A673 (cell line): ENCODE measurements at regions not wholly inside any gene's neighbourhood (a gene's known extent, or its start where the extent isn't known, plus 50 kb on each side); places are given as distances from the start of the nearest gene placed in this dataset.

ENCODE experiments used
- BruUV-seq: library from RNA; stranded (reverse); fragments of 400-500 nt; replicated peaks from 2 replicates; lab custom pipeline; 2021; lab: Mats Ljungman, UMichigan
- CTCF ChIA-PET: fragments of 300-600 bp; sonication (Branson Sonifier 250); formaldehyde crosslinking; loops from one replicate; lab custom pipeline; 2022; ENCODE audit warnings: antibody characterized with exemption; lab: Charles Lee
- POLR2A ChIA-PET: fragments of 300-600 bp; sonication (Branson Sonifier 250); formaldehyde crosslinking; loops from one replicate; lab custom pipeline; 2022; ENCODE audit warnings: antibody characterized with exemption; ENCODE audit not compliant: low non-redundant PET; lab: Charles Lee
- DNase-seq: peaks from one replicate; pipeline ENCODE4 v3.0.0-alpha.2; 2015; ENCODE audit warnings: low spot score
- H3K27ac ChIP-seq: fragments of 200-600 bp; sonication (generic); 2 replicates; pipeline ENCODE4 v1.5.1; 2016; ENCODE audit warnings: mixed run types, low read depth, mild to moderate bottlenecking, mixed read lengths, antibody characterized with exemption, low read length; ENCODE audit not compliant: poor library complexity, severe bottlenecking
- H3K27me3 ChIP-seq: fragments of 200-600 bp; sonication (generic); replicated peaks from 2 replicates; pipeline ENCODE4 v1.6.1; 2017; ENCODE audit warnings: mixed run types, low read depth, mild to moderate bottlenecking, mixed read lengths, antibody characterized with exemption, low read length; ENCODE audit not compliant: insufficient read depth, poor library complexity
- H3K36me3 ChIP-seq: fragments of 200-600 bp; sonication (generic); 2 replicates; pipeline ENCODE4 v1.6.1; 2016; ENCODE audit warnings: mixed run types, mild to moderate bottlenecking, mixed read lengths, antibody characterized with exemption, low read length; ENCODE audit not compliant: insufficient read depth, poor library complexity, severe bottlenecking
- H3K4me1 ChIP-seq: fragments of 200-600 bp; sonication (generic); 2 replicates; pipeline ENCODE4 v1.6.1; 2017; ENCODE audit warnings: mixed run types, mild to moderate bottlenecking, mixed read lengths, antibody characterized with exemption, low read length; ENCODE audit not compliant: insufficient read depth, poor library complexity, severe bottlenecking
- H3K4me3 ChIP-seq: fragments of 200-600 bp; sonication (generic); 2 replicates; pipeline ENCODE4 v1.5.1; 2016; ENCODE audit warnings: low read depth, mixed run types, mild to moderate bottlenecking, mixed read lengths, low read length; ENCODE audit not compliant: poor library complexity, severe bottlenecking
- H3K9me3 ChIP-seq: fragments of 200-600 bp; sonication (generic); 2 replicates; pipeline ENCODE4 v1.6.1; 2016; ENCODE audit warnings: mixed run types, low read depth, mild to moderate bottlenecking, mixed read lengths, antibody characterized with exemption, low read length; ENCODE audit not compliant: poor library complexity, severe bottlenecking
- CTCF ChIP-seq: fragments of 300-800, 200-600 bp; sonication (generic); conservative IDR thresholded peaks from 2 replicates; pipeline ENCODE4 v1.5.1; 2017; ENCODE audit warnings: low read depth, mild to moderate bottlenecking, antibody characterized with exemption, low read length, moderate library complexity, mixed read lengths
- EZH2 ChIP-seq: fragments of 200-600 bp; sonication (generic); IDR thresholded peaks from 2 replicates; pipeline ENCODE4 v1.6.1; 2017; ENCODE audit warnings: borderline replicate concordance, low read depth, mild to moderate bottlenecking, mixed read lengths, antibody characterized with exemption, low read length; ENCODE audit not compliant: poor library complexity, severe bottlenecking
- intact Hi-C: fragments of 100-400 bp; cut with micrococcal nuclease; formaldehyde crosslinking; loops from one replicate; pipeline ENCODE4 v1.10.0; 2022; ENCODE audit not compliant: unreplicated experiment

- intact Hi-C loops, result no loop called here
- TF ChIP-seq CTCF (no peak), EZH2 (no peak)
- no peaks in the 10 kb centered on the region for H3K4me1 ChIP-seq
- no peaks in the 10 kb centered on the region for H3K9me3 ChIP-seq
- POLR2A ChIA-PET, result no interaction called here
- no peak for DNase-seq
- no TSS peak for BruUV-seq
- H3K27me3 ChIP-seq, result no peaks in the 10 kb centered on the region
- CTCF ChIA-PET, result no interaction called here
- H3K27ac ChIP-seq, result no peak overlapping the region
- H3K4me3 ChIP-seq, result no peak overlapping the region
- no peaks in the 10 kb centered on the region for H3K36me3 ChIP-seq
These were observed 67.6 kb upstream of the TENM4 start for GRCh38 chr11:79508461-79508860.

GRCh38 chr11:79507706-79508105 is 66.9 kb upstream of the TENM4 start:
- no peak overlapping the region for H3K4me3 ChIP-seq
- no TSS peak for BruUV-seq
- ChIA-PET CTCF (no interaction called here), POLR2A (no interaction called here)
- H3K27me3 ChIP-seq, result no peaks in the 10 kb centered on the region
- no peak overlapping the region for H3K27ac ChIP-seq
- intact Hi-C loops, result no loop called here
- no peaks in the 10 kb centered on the region for H3K36me3 ChIP-seq
- TF ChIP-seq EZH2 (no peak), CTCF (no peak)
- no peak for DNase-seq
- no peaks in the 10 kb centered on the region for H3K9me3 ChIP-seq
- H3K4me1 ChIP-seq, result no peaks in the 10 kb centered on the region

- TF ChIP-seq EZH2 (no peak), CTCF (no peak)
These were observed 66.0 kb upstream of the TENM4 start for GRCh38 chr11:79506734-79507344.

More at GRCh38 chr11:79506734-79507344, 66.0 kb upstream of the TENM4 start:
- intact Hi-C loops, result no loop called here
- Histone ChIP-seq H3K36me3 (no peaks in the 10 kb centered on the region), H3K9me3 (no peaks in the 10 kb centered on the region), H3K27ac (no peak overlapping the region), H3K27me3 (no peaks in the 10 kb centered on the region), H3K4me1 (no peaks in the 10 kb centered on the region), H3K4me3 (no peak overlapping the region)
- ChIA-PET POLR2A (no interaction called here), CTCF (no interaction called here)
- BruUV-seq, result no TSS peak
- DNase-seq, result no peak
